Progenitor cell of endocrine pancreas (in vitro differentiated cells): ENCODE measurements at regions not wholly inside any gene's neighbourhood (a gene's known extent, or its start where the extent isn't known, plus 50 kb on each side); places are given as distances from the start of the nearest gene placed in this dataset.
"Not testable (repeated sequence)": the region's sequence is repeated elsewhere in the genome, so short reads cannot be mapped to it uniquely, and the experiment has no call there.

Experiments
- DNase-seq: peaks from one replicate; pipeline ENCODE4 v3.0.0; 2021; ENCODE audit warnings: low spot score; ENCODE audit not compliant: unreplicated experiment
- H3K27ac Mint-ChIP-seq: 2 replicates; pipeline ENCODE4 v1.8.0; 2021; ENCODE audit warnings: mild to moderate bottlenecking, moderate library complexity, mixed read lengths
- H3K27me3 Mint-ChIP-seq: 2 replicates; pipeline ENCODE4 v1.8.0; 2021; ENCODE audit warnings: mixed read lengths
- H3K36me3 Mint-ChIP-seq: 2 replicates; pipeline ENCODE4 v1.8.0; 2022; ENCODE audit warnings: mixed read lengths; ENCODE audit not compliant: insufficient read depth
- H3K4me1 Mint-ChIP-seq: 2 replicates; pipeline ENCODE4 v1.8.0; 2021; ENCODE audit warnings: low read depth, mixed read lengths
- H3K4me3 Mint-ChIP-seq: 2 replicates; pipeline ENCODE4 v1.8.0; 2021; ENCODE audit warnings: low read depth, mild to moderate bottlenecking, moderate library complexity, mixed read lengths
- H3K9me3 Mint-ChIP-seq: 2 replicates; pipeline ENCODE4 v1.8.0; 2021; ENCODE audit warnings: low read depth, mixed read lengths
- CTCF ChIP-seq: fragments of 200-600 bp; sonication (generic); IDR thresholded peaks from one replicate; pipeline ENCODE4 v1.5.0; 2021; ENCODE audit warnings: antibody characterized with exemption, mild to moderate bottlenecking; ENCODE audit not compliant: unreplicated experiment

- no peak for TF ChIP-seq CTCF
- peaks cover 7% of the 10 kb centered on the region for H3K9me3 Mint-ChIP-seq
- H3K36me3 Mint-ChIP-seq: no peaks in the 10 kb centered on the region
- DNase-seq: no peak
- H3K4me1 Mint-ChIP-seq: peaks cover 4% of the 10 kb centered on the region
- H3K27ac Mint-ChIP-seq: no peak overlapping the region
- H3K27me3 Mint-ChIP-seq: no peaks in the 10 kb centered on the region
- no peak overlapping the region for H3K4me3 Mint-ChIP-seq
Measured at GRCh38 chr1:96588416-96588995, 133.1 kb upstream of the PTBP2 start.

GRCh38 chr1:96595530-96595929 is 126.1 kb upstream of the PTBP2 start:
- H3K27ac Mint-ChIP-seq, H3K4me1 Mint-ChIP-seq, H3K36me3 Mint-ChIP-seq, H3K9me3 Mint-ChIP-seq, H3K4me3 Mint-ChIP-seq, DNase-seq, H3K27me3 Mint-ChIP-seq: not testable (repeated sequence)

- peaks cover 6% of the 10 kb centered on the region for H3K4me1 Mint-ChIP-seq
- no peak overlapping the region for H3K4me3 Mint-ChIP-seq
- no peak for DNase-seq
- H3K36me3 Mint-ChIP-seq: no peaks in the 10 kb centered on the region
- H3K27ac Mint-ChIP-seq: no peak overlapping the region
- peak; percentile 67 for TF ChIP-seq CTCF
- peaks cover 7% of the 10 kb centered on the region for H3K9me3 Mint-ChIP-seq
- H3K27me3 Mint-ChIP-seq: no peaks in the 10 kb centered on the region
Measured at GRCh38 chr1:96596226-96596922, 125.2 kb upstream of the PTBP2 start.

- Mint-ChIP-seq H3K9me3 (peaks cover 7% of the 10 kb centered on the region), H3K27me3 (no peaks in the 10 kb centered on the region), H3K4me3 (no peak overlapping the region), H3K4me1 (peaks cover 6% of the 10 kb centered on the region), H3K27ac (no peak overlapping the region), H3K36me3 (no peaks in the 10 kb centered on the region)
- DNase-seq: no peak
- TF ChIP-seq CTCF: no peak
Measured at GRCh38 chr1:96597218-96597617, 124.4 kb upstream of the PTBP2 start.

GRCh38 chr1:96598416-96599168 is 123.0 kb upstream of the PTBP2 start:
- H3K36me3 Mint-ChIP-seq: no peaks in the 10 kb centered on the region
- no peaks in the 10 kb centered on the region for H3K27me3 Mint-ChIP-seq
- H3K9me3 Mint-ChIP-seq: no peaks in the 10 kb centered on the region
- DNase-seq: no peak
- peak overlapping the region; percentile 55 for H3K27ac Mint-ChIP-seq
- H3K4me1 Mint-ChIP-seq: peaks cover 6% of the 10 kb centered on the region
- TF ChIP-seq CTCF: no peak
- no peak overlapping the region for H3K4me3 Mint-ChIP-seq

GRCh38 chr1:96604620-96605019 is 117.0 kb upstream of the PTBP2 start:
- H3K27ac Mint-ChIP-seq: not testable (repeated sequence)

GRCh38 chr1:96617375-96617774 is 104.2 kb upstream of the PTBP2 start:
- H3K27ac Mint-ChIP-seq, H3K27me3 Mint-ChIP-seq, H3K36me3 Mint-ChIP-seq, H3K4me3 Mint-ChIP-seq, DNase-seq, H3K4me1 Mint-ChIP-seq: not testable (repeated sequence)
- peaks cover 18% of the 10 kb centered on the region for H3K9me3 Mint-ChIP-seq

More at GRCh38 chr1:96604620-96605019, 117.0 kb upstream of the PTBP2 start:
- not testable (repeated sequence) for H3K27me3 Mint-ChIP-seq, H3K4me1 Mint-ChIP-seq, H3K9me3 Mint-ChIP-seq, H3K4me3 Mint-ChIP-seq, DNase-seq, H3K36me3 Mint-ChIP-seq
